H1 (cell line): ENCODE measurements at regions not wholly inside any gene's neighbourhood (a gene's known extent, or its start where the extent isn't known, plus 50 kb on each side); places are given as distances from the start of the nearest gene placed in this dataset.

Experiments
- TF ChIP-seq, protein P1 (sequence below): IDR thresholded peaks from 2 replicates; pipeline ENCODE4 v1.6.1; 2011; ENCODE audit warnings: low read depth, mild to moderate bottlenecking, low read length; ENCODE audit not compliant: insufficient read depth

DNA sequence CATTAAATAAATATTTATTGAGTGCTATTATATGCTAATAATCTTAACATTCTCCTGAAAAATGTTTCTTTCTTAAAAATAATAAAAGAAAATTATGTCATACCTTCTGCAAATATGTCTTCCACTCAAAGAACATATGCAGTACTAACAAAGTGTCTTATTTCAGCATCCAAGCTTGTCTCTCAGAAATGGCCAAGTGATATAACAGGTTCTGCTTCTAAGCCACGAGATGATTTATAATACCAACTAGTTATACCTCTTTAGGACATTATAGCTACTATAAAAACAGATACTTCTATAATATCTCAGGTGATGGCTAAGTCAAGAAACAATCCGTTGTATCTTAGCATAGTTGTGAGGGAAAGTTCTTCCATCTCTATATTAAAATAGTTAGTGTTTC lies 128.1 kb upstream of the ARID2 start (continued):
- TF ChIP-seq, protein P1, sequence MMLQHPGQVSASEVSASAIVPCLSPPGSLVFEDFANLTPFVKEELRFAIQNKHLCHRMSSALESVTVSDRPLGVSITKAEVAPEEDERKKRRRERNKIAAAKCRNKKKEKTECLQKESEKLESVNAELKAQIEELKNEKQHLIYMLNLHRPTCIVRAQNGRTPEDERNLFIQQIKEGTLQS: no peak
- TF ChIP-seq, all 59 proteins: peak for 0
